GM12865 (cell line): ENCODE measurements at regions not wholly inside any gene's neighbourhood (a gene's known extent, or its start where the extent isn't known, plus 50 kb on each side); places are given as distances from the start of the nearest gene placed in this dataset.

ENCODE experiments used
- DNase-seq: peaks from one replicate; pipeline ENCODE4 v3.0.0; 2010; ENCODE audit warnings: low read depth
- H3K4me3 ChIP-seq: 2 replicates; pipeline ENCODE4 v1.5.1; 2011; ENCODE audit warnings: mild to moderate bottlenecking, low read depth, low read length, control low read depth
- TF ChIP-seq, protein P1 (sequence below): IDR thresholded peaks from 2 replicates; pipeline ENCODE4 v1.5.1; 2011; ENCODE audit warnings: low read length, control low read depth, low read depth, inconsistent platforms; ENCODE audit not compliant: insufficient read depth; ENCODE audit errors: missing control alignments

DNA sequence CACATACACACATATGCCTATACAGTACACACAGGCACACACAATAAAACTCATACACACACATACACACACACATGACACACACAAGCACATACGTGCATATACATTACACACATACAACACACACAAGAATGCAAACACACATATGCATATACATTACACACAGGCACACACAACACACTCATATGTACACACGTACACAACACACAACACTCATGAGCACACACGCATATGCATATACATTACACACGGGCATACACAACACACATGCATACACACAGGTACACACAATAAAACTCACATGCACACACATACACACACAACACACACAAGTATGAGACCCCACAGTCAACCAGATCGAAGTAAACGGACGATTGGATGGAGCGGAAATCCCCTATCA, 238.2 kb downstream of the ERMARD start:
- no peak for DNase-seq
- TF ChIP-seq, protein P1, sequence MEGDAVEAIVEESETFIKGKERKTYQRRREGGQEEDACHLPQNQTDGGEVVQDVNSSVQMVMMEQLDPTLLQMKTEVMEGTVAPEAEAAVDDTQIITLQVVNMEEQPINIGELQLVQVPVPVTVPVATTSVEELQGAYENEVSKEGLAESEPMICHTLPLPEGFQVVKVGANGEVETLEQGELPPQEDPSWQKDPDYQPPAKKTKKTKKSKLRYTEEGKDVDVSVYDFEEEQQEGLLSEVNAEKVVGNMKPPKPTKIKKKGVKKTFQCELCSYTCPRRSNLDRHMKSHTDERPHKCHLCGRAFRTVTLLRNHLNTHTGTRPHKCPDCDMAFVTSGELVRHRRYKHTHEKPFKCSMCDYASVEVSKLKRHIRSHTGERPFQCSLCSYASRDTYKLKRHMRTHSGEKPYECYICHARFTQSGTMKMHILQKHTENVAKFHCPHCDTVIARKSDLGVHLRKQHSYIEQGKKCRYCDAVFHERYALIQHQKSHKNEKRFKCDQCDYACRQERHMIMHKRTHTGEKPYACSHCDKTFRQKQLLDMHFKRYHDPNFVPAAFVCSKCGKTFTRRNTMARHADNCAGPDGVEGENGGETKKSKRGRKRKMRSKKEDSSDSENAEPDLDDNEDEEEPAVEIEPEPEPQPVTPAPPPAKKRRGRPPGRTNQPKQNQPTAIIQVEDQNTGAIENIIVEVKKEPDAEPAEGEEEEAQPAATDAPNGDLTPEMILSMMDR: no peak
- no peak overlapping the region for H3K4me3 ChIP-seq

DNA sequence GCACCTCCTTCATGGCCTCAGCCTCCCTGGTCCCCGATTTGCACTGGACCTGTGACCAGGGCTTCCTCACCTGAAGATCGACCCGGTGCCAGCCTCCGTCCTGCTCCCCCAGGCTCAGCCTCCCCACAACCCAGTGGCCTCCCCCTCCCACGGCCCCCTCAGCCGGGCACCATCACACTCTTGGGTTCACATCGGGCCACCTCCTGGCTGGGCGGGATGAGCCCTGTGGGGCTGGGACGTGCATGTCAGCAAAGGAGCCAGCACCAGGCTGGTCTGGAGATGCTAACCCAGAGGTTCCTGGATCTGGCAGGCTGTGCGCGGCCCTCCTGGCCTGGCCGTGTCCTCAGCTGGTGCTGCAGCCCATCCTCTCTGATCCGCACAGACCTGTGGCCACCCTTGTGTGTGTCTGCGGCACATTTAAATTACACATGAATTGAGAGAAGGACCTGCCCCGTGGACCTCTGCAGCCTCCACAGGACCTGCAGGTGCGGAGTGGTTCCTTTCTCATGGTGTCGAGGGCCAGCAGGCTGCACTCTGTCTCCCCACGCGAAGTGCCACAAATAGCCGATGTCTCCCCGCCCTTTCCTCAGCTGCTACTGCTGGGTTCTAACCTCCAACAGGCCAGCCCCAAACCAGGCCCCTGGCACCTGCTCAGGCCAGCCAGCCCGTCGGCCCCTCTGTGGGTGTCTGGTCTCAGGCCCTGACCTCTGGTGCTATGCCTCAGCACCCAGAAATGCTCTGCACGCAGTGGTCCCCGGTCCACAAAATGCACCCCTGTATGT, 237.5 kb downstream of the ERMARD start:
- DNase-seq: no peak
- TF ChIP-seq, protein P1: no peak
- H3K4me3 ChIP-seq: no peak overlapping the region

DNA sequence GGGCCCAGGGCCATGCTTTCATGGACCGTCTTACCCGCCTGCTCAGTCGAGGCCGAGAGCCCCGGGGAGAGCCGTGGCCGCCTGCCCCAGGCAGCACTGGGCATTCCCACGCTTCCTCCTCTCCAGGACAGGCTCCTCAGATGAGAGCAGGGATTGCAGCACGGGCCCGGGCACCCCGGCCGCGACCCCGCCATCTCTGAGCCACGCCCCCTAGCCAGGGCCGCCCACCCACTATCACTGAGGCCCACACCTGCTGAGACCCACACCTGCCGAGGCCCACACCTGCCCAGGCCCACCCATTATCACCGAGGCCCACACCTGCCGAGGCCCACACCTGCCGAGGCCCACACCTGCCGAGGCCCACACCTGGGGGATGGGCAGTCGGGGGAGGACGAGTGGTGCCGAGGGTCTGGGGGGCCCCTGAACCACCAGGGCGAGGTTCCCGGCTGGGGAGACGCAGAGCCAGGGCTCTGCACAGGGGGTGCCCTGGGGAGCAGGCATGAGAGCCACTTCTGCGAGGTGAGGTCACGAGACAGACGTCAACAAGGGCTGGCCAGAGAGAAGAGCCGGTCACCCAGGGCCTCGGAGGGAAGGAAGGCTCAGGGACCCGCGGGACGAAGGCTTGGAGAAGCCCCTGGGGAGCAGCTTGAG, 235.6 kb downstream of the ERMARD start:
- no peak overlapping the region for H3K4me3 ChIP-seq
- TF ChIP-seq, protein P1: no peak
- DNase-seq: no peak

DNA sequence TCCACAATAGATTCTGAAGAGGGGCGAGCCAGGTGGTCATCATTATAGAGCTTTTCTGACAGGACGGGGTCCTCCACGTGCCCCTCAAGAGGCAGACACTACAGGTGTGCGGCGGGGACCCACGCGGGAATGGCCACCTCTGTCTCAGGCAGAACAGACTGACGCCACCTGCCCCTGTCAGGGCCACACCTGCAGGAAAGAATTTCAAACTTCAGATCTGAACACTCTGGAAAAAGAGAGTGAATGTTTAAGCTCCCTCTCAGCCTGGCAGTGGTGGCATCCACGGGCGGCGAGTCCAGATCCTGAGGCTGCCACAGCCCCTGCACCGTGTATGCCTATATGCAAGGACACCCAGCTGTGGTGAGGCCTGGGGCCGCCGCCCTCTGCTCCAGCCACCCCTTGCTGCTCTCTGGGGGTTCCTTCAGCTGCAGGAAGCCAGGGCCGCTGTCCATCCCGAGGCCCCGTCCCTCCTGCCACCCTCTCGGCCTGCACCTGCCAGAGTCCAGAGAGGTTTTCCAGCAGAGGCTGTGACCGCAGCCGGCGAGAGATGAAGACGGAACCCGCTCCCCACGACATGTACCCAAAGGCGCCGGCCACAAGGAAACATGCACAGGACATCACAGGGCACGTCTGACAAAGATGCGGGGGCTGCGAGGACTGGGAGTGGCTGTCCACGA, 234.9 kb downstream of the ERMARD start:
- TF ChIP-seq, protein P1: no peak

DNA sequence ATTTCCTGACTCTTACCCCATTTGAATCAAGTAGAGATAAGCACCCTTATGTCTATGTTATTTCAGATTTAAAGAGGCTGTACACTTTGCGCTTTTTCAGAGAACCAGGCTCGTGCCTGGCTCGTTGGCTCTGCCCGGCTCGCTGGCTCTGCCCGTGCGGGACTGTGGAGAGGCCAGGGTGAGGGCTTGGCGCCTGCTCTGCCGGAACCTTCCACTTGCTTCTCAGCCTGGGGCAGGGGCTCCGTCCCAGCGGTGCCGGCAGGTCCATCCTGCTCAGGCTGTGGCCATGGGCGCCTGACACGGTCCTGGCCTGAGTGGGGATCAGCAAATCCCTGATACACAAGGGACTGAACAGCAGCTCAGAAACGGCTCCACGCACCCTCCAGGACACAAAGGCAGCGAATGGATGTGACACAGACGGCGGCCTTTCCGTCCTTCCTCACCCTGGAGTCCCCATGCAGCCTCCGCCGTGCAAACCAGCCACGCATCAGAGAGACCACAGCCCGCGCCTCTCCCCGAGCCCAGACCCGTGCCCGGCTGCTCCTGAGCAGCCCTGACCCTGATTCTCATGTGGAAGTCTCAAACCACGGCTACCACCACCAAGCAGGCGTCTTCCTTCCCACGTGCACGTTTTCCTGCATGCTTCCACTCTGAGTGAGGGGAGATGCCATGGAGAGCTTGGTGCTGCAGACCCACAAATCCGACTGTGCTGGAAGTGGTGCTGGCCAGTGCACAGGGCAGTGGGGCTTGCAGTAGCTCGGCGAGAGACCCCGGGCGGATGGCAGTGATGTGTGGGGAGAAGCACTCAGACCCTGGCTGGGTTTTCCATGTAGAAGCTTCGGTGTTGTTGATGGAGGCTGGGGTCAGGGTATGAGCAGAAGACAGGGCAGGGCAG, 233.9 kb downstream of the ERMARD start:
- no peak for DNase-seq
- TF ChIP-seq, protein P1: no peak
- no peak overlapping the region for H3K4me3 ChIP-seq

More for the DNA sequence above, 234.9 kb downstream of the ERMARD start:
- DNase-seq: no peak
- H3K4me3 ChIP-seq: no peak overlapping the region
